ENCODE measurements at regions not wholly inside any gene's neighbourhood (a gene's known extent, or its start where the extent isn't known, plus 50 kb on each side); places are given as distances from the start of the nearest gene placed in this dataset.

GRCh38 chr15:98121957-98122356, 161.5 kb downstream of the ARRDC4 start:
- Histone ChIP-seq H3K9me2 (ENCODE audit: insufficient read depth) (no peaks in the 10 kb centered on the region), H3K4me2 (ENCODE audit: low read length) (no peak overlapping the region), H2AFZ (ENCODE audit: low read depth, low read length, poor library complexity, severe bottlenecking) (no peak overlapping the region), H3K4me1 (ENCODE audit: control insufficient read depth in 1 of 2, insufficient read depth in 2 of 2, low read length in 2 of 2) (no peaks in the 10 kb centered on the region), H3K27ac (ENCODE audit: low read depth, low read length) (no peak overlapping the region), H3K9me3 (ENCODE audit: control insufficient read depth in 1 of 2, insufficient read depth in 1 of 2, low read depth in 1 of 2, low read length in 2 of 2) (no peaks in the 10 kb centered on the region), H3K79me2 (ENCODE audit: insufficient read depth, low read length) (no peaks in the 10 kb centered on the region), H3K36me3 (ENCODE audit: control insufficient read depth in 1 of 2, insufficient read depth in 2 of 2, low read length in 2 of 2) (no peaks in the 10 kb centered on the region), H3K4me3 (replicated peaks in 1 of 2; ENCODE audit: low read depth in 1 of 2, low read length in 2 of 2) (no peak overlapping the region), H3K27me3 (ENCODE audit: insufficient read depth, low read length) (no peaks in the 10 kb centered on the region), H4K20me1 (ENCODE audit: insufficient read depth) (no peaks in the 10 kb centered on the region), H3K9ac (ENCODE audit: low read length) (no peak overlapping the region)
- ChIA-PET RAD21 (ENCODE audit: low non-redundant PET in 1 of 2, low total read pairs in 2 of 2, uncharacterized antibody in 2 of 2, unreplicated experiment in 2 of 2) (no interaction called here), CTCF (no interaction called here), POLR2A (no interaction called here)
- TF ChIP-seq SP1 (IDR thresholded peaks at IDR 0.05; ENCODE audit: low read depth) (no peak), SRF (IDR thresholded peaks at IDR 0.05; ENCODE audit: low read depth) (no peak), ZBTB33 (IDR thresholded peaks at IDR 0.05; ENCODE audit: extremely low read depth, insufficient replicate concordance, low read length) (no peak), POLR2A (IDR thresholded peaks at IDR 0.05; ENCODE audit: borderline replicate concordance, extremely low read depth, insufficient read depth, insufficient read length) (no peak), ELF1 (IDR thresholded peaks at IDR 0.05; ENCODE audit: borderline replicate concordance, low read depth) (no peak), YY1 (IDR thresholded peaks at IDR 0.05; ENCODE audit: extremely low read depth, insufficient replicate concordance, low read depth, low read length) (no peak), CBX3 (IDR thresholded peaks at IDR 0.05; ENCODE audit: low read depth) (no peak), MAX (IDR thresholded peaks at IDR 0.05) (no peak), SIN3A (IDR thresholded peaks at IDR 0.05; ENCODE audit: low read depth) (no peak), FOSL1 (IDR thresholded peaks at IDR 0.05; ENCODE audit: low read depth) (no peak)
- BruUV-seq (replicated peaks): no TSS peak
- ATAC-seq: no peak
- intact Hi-C loops (cut with micrococcal nuclease): no loop called here
- DNase-seq (ENCODE audit: low read depth, low spot score): no peak

GRCh38 chr15:98123297-98123696, 162.8 kb downstream of the ARRDC4 start:
- Histone ChIP-seq H2AFZ (ENCODE audit: low read depth, low read length, poor library complexity, severe bottlenecking) (no peak overlapping the region), H3K27me3 (ENCODE audit: insufficient read depth, low read length) (no peaks in the 10 kb centered on the region), H3K9me3 (ENCODE audit: control insufficient read depth in 1 of 2, insufficient read depth in 1 of 2, low read depth in 1 of 2, low read length in 2 of 2) (no peaks in the 10 kb centered on the region), H3K4me1 (ENCODE audit: control insufficient read depth in 1 of 2, insufficient read depth in 2 of 2, low read length in 2 of 2) (no peaks in the 10 kb centered on the region), H3K4me2 (ENCODE audit: low read length) (no peak overlapping the region), H4K20me1 (ENCODE audit: insufficient read depth) (no peaks in the 10 kb centered on the region), H3K79me2 (ENCODE audit: insufficient read depth, low read length) (no peaks in the 10 kb centered on the region), H3K4me3 (replicated peaks in 1 of 2; ENCODE audit: low read depth in 1 of 2, low read length in 2 of 2) (no peak overlapping the region), H3K9ac (ENCODE audit: low read length) (no peak overlapping the region), H3K9me2 (ENCODE audit: insufficient read depth) (no peaks in the 10 kb centered on the region), H3K36me3 (ENCODE audit: control insufficient read depth in 1 of 2, insufficient read depth in 2 of 2, low read length in 2 of 2) (no peaks in the 10 kb centered on the region), H3K27ac (ENCODE audit: low read depth, low read length) (no peak overlapping the region)
- ChIA-PET POLR2A (no interaction called here), RAD21 (ENCODE audit: low non-redundant PET in 1 of 2, low total read pairs in 2 of 2, uncharacterized antibody in 2 of 2, unreplicated experiment in 2 of 2) (no interaction called here), CTCF (no interaction called here)
- intact Hi-C loops (cut with micrococcal nuclease): no loop called here
- TF ChIP-seq JUND (IDR thresholded peaks at IDR 0.05) (no peak), TCF7L2 (IDR thresholded peaks at IDR 0.05; ENCODE audit: borderline replicate concordance, extremely low read depth, insufficient read depth, insufficient read length) (no peak), ATF3 (IDR thresholded peaks at IDR 0.05) (no peak), CEBPB (IDR thresholded peaks at IDR 0.05; ENCODE audit: low read depth) (no peak), SRF (IDR thresholded peaks at IDR 0.05; ENCODE audit: low read depth) (no peak)
- no TSS peak for BruUV-seq (replicated peaks)
- ATAC-seq: no peak
- no peak for DNase-seq (ENCODE audit: low read depth, low spot score)
